SK-N-SH treated with all-trans-retinoic acid at 6 μM for 48 hours (cell line): ENCODE measurements at regions not wholly inside any gene's neighbourhood (a gene's known extent, or its start where the extent isn't known, plus 50 kb on each side); places are given as distances from the start of the nearest gene placed in this dataset.

Source experiments
- ARNTL ChIP-seq: fragments of 450-650 bp; formaldehyde crosslinking; IDR thresholded peaks from 2 replicates; pipeline ENCODE4 v1.5.0; 2020; ENCODE audit warnings: low read depth, mild to moderate bottlenecking, moderate library complexity, borderline replicate concordance
- GLIS3 ChIP-seq: fragments of 250-450 bp; sonication (Bioruptor Pico); IDR thresholded peaks from 2 replicates; pipeline ENCODE4 v1.5.0; 2020; ENCODE audit warnings: mild to moderate bottlenecking, moderate library complexity
- PATZ1 ChIP-seq: fragments of 250-450 bp; sonication (Bioruptor Pico); IDR thresholded peaks from 2 replicates; pipeline ENCODE4 v1.8.0; 2020; ENCODE audit warnings: mild to moderate bottlenecking, moderate library complexity, borderline replicate concordance
- SNAI2 ChIP-seq: fragments of 250-450 bp; sonication (Bioruptor Pico); IDR thresholded peaks from 2 replicates; pipeline ENCODE4 v1.5.0; 2020; ENCODE audit warnings: mild to moderate bottlenecking, moderate library complexity

GRCh38 chr4:161160718-161161117 lies 1003.1 kb downstream of the FSTL5 start:
- no peak for TF ChIP-seq ARNTL
- TF ChIP-seq PATZ1 (CRISPR knock-in tag), result no peak
- no peak for TF ChIP-seq GLIS3 (CRISPR knock-in tag)
- no peak for TF ChIP-seq SNAI2 (CRISPR knock-in tag)
